ENCODE measurements at regions not wholly inside any gene's neighbourhood (a gene's known extent, or its start where the extent isn't known, plus 50 kb on each side); places are given as distances from the start of the nearest gene placed in this dataset.

- H3K27me3 Mint-ChIP-seq (ENCODE audit: unreplicated experiment), result no peaks in the 10 kb centered on the region
- no peak for DNase-seq
- H3K9me3 Mint-ChIP-seq (ENCODE audit: unreplicated experiment), result no peaks in the 10 kb centered on the region
- H3K27ac Mint-ChIP-seq (ENCODE audit: unreplicated experiment), result no peak overlapping the region
- no peaks in the 10 kb centered on the region for H3K36me3 Mint-ChIP-seq (ENCODE audit: unreplicated experiment)
- peaks cover 2% of the 10 kb centered on the region for H3K4me1 Mint-ChIP-seq (ENCODE audit: low read depth, unreplicated experiment)
- TF ChIP-seq CTCF (IDR thresholded peaks at IDR 0.05; ENCODE audit: partially characterized antibody, unreplicated experiment), result no peak
- no peak overlapping the region for H3K4me3 Mint-ChIP-seq (ENCODE audit: unreplicated experiment)
These were observed 101.2 kb downstream of the PLK2 start for GRCh38 chr5:58358501-58359178.

GRCh38 chr5:58357799-58358500 is 101.9 kb downstream of the PLK2 start:
- no peaks in the 10 kb centered on the region for H3K36me3 Mint-ChIP-seq (ENCODE audit: unreplicated experiment)
- H3K4me3 Mint-ChIP-seq (ENCODE audit: unreplicated experiment), result no peak overlapping the region
- no peak for DNase-seq
- peaks cover 2% of the 10 kb centered on the region for H3K4me1 Mint-ChIP-seq (ENCODE audit: low read depth, unreplicated experiment)
- no peaks in the 10 kb centered on the region for H3K27me3 Mint-ChIP-seq (ENCODE audit: unreplicated experiment)
- TF ChIP-seq CTCF (IDR thresholded peaks at IDR 0.05; ENCODE audit: partially characterized antibody, unreplicated experiment), result no peak
- H3K27ac Mint-ChIP-seq (ENCODE audit: unreplicated experiment), result no peak overlapping the region
- H3K9me3 Mint-ChIP-seq (ENCODE audit: unreplicated experiment), result no peaks in the 10 kb centered on the region

- H3K36me3 Mint-ChIP-seq (ENCODE audit: unreplicated experiment), result no peaks in the 10 kb centered on the region
- no peaks in the 10 kb centered on the region for H3K9me3 Mint-ChIP-seq (ENCODE audit: unreplicated experiment)
- H3K27me3 Mint-ChIP-seq (ENCODE audit: unreplicated experiment), result no peaks in the 10 kb centered on the region
- H3K27ac Mint-ChIP-seq (ENCODE audit: unreplicated experiment), result no peak overlapping the region
- no peak overlapping the region for H3K4me3 Mint-ChIP-seq (ENCODE audit: unreplicated experiment)
- TF ChIP-seq CTCF (IDR thresholded peaks at IDR 0.05; ENCODE audit: partially characterized antibody, unreplicated experiment), result no peak
- peaks cover 2% of the 10 kb centered on the region for H3K4me1 Mint-ChIP-seq (ENCODE audit: low read depth, unreplicated experiment)
- no peak for DNase-seq
These were observed 102.8 kb downstream of the PLK2 start for GRCh38 chr5:58357121-58357520.

GRCh38 chr5:58356662-58357061 is 103.2 kb downstream of the PLK2 start:
- Mint-ChIP-seq H3K9me3 (ENCODE audit: unreplicated experiment) (no peaks in the 10 kb centered on the region), H3K36me3 (ENCODE audit: unreplicated experiment) (no peaks in the 10 kb centered on the region), H3K4me1 (ENCODE audit: low read depth, unreplicated experiment) (peaks cover 2% of the 10 kb centered on the region), H3K27ac (ENCODE audit: unreplicated experiment) (no peak overlapping the region), H3K27me3 (ENCODE audit: unreplicated experiment) (no peaks in the 10 kb centered on the region), H3K4me3 (ENCODE audit: unreplicated experiment) (no peak overlapping the region)
- DNase-seq, result no peak
- no peak for TF ChIP-seq CTCF (IDR thresholded peaks at IDR 0.05; ENCODE audit: partially characterized antibody, unreplicated experiment)

- TF ChIP-seq CTCF (IDR thresholded peaks at IDR 0.05; ENCODE audit: partially characterized antibody, unreplicated experiment), result no peak
- no peaks in the 10 kb centered on the region for H3K9me3 Mint-ChIP-seq (ENCODE audit: unreplicated experiment)
- no peak for DNase-seq
- H3K27me3 Mint-ChIP-seq (ENCODE audit: unreplicated experiment), result no peaks in the 10 kb centered on the region
- H3K4me1 Mint-ChIP-seq (ENCODE audit: low read depth, unreplicated experiment), result peaks cover 2% of the 10 kb centered on the region
- no peaks in the 10 kb centered on the region for H3K36me3 Mint-ChIP-seq (ENCODE audit: unreplicated experiment)
- no peak overlapping the region for H3K4me3 Mint-ChIP-seq (ENCODE audit: unreplicated experiment)
- no peak overlapping the region for H3K27ac Mint-ChIP-seq (ENCODE audit: unreplicated experiment)
These were observed 105.1 kb downstream of the PLK2 start for GRCh38 chr5:58354827-58355226.
